Endothelial cell of umbilical vein (primary cell): ENCODE measurements at regions not wholly inside any gene's neighbourhood (a gene's known extent, or its start where the extent isn't known, plus 50 kb on each side); places are given as distances from the start of the nearest gene placed in this dataset.

Source experiments
- BruUV-seq: library from RNA; stranded (reverse); fragments of 400-500 nt; replicated peaks from 2 replicates; lab custom pipeline; 2021; lab: Mats Ljungman, UMichigan
- CTCF ChIA-PET: fragments of 300-600, 350-600 bp; sonication (Branson Sonifier 250); formaldehyde crosslinking; loops from one replicate; lab custom pipeline; 2021; ENCODE audit warnings: antibody characterized with exemption, inconsistent platforms; lab: Charles Lee
- POLR2A ChIA-PET: fragments of 300-600, 350-600 bp; sonication (Branson Sonifier 250); formaldehyde crosslinking; loops from one replicate; lab custom pipeline; 2021; ENCODE audit warnings: antibody characterized with exemption, inconsistent platforms; lab: Charles Lee
- DNase-seq: peaks from one replicate; pipeline ENCODE4 v3.0.0-alpha.2; 2011; ENCODE audit warnings: low read depth, low spot score
- FAIRE-seq: peaks from 2 replicates; lab custom pipeline; 2011; peaks lifted over from hg19 to GRCh38; lab: Jason Lieb, UNC
- H2AFZ ChIP-seq: 2 replicates; pipeline ENCODE4 v1.6.0; 2012; ENCODE audit warnings: low read depth, low read length, control low read depth, inconsistent platforms
- H3K27ac ChIP-seq: 2 replicates; pipeline ENCODE4 v1.5.1; 2011; ENCODE audit warnings: low read depth, mild to moderate bottlenecking, control low read depth, low read length, moderate library complexity; ENCODE audit not compliant: insufficient read depth
- H3K27me3 ChIP-seq, 2 experiments: 2 replicates each; pipeline versions ENCODE4 v1.6.0 to v1.6.1; 2011; ENCODE audit warnings: low read length in 2 of 2, mixed read lengths in 1 of 2; ENCODE audit not compliant: control insufficient read depth in 2 of 2, insufficient read depth in 2 of 2
- H3K36me3 ChIP-seq, 2 experiments: 2 replicates in 1 of 2; 3 replicates in 1 of 2; pipeline ENCODE4 v1.5.1; 2011; ENCODE audit warnings: low read length in 2 of 2, mild to moderate bottlenecking in 1 of 2, moderate library complexity in 1 of 2; ENCODE audit not compliant: control insufficient read depth in 2 of 2, insufficient read depth in 2 of 2; ENCODE audit errors: extremely low read depth in 1 of 2
- H3K4me1 ChIP-seq: 3 replicates; pipeline ENCODE4 v1.5.1; 2011; ENCODE audit warnings: mild to moderate bottlenecking, low read length; ENCODE audit not compliant: control insufficient read depth, insufficient read depth; ENCODE audit errors: extremely low read depth
- H3K4me2 ChIP-seq: 2 replicates; pipeline ENCODE4 v1.6.1; 2011; ENCODE audit warnings: low read length, control low read depth, mixed read lengths; ENCODE audit not compliant: insufficient read depth
- H3K4me3 ChIP-seq, 3 experiments: fragments of 200-600 bp in 1 of 3; sonication (generic), shearing (Covaris generic) in 1 of 3; replicated peaks in 1 of 3; 2 replicates each; pipeline ENCODE4 v1.5.1; 2011 to 2016; ENCODE audit warnings: control low read depth in 3 of 3, low read length in 3 of 3, mild to moderate bottlenecking in 2 of 3, inconsistent platforms in 1 of 3, low read depth in 1 of 3, moderate library complexity in 1 of 3; ENCODE audit not compliant: insufficient read depth in 1 of 3
- H3K79me2 ChIP-seq: 2 replicates; pipeline ENCODE4 v1.6.0; 2012; ENCODE audit warnings: low read length, inconsistent platforms; ENCODE audit not compliant: control insufficient read depth, insufficient read depth
- H3K9ac ChIP-seq: replicated peaks from 2 replicates; pipeline ENCODE3; 2011; ENCODE audit warnings: low read length, control low read depth; ENCODE audit not compliant: insufficient read depth; ENCODE audit errors: extremely low read depth
- H3K9me1 ChIP-seq: replicated peaks from 3 replicates; pipeline ENCODE4 v1.6.0; 2011; ENCODE audit warnings: mild to moderate bottlenecking, low read length; ENCODE audit not compliant: control insufficient read depth, insufficient read depth; ENCODE audit errors: extremely low read depth
- H3K9me3 ChIP-seq: replicated peaks from 2 replicates; pipeline ENCODE4 v1.5.1; 2012; ENCODE audit warnings: low read length, inconsistent platforms; ENCODE audit not compliant: control insufficient read depth, insufficient read depth
- H4K20me1 ChIP-seq: replicated peaks from 2 replicates; pipeline ENCODE3; 2011; ENCODE audit warnings: mild to moderate bottlenecking, low read length; ENCODE audit not compliant: control insufficient read depth, insufficient read depth; ENCODE audit errors: extremely low read depth
- EZH2 ChIP-seq: IDR thresholded peaks from 2 replicates; pipeline ENCODE4 v1.6.1; 2012; ENCODE audit warnings: borderline replicate concordance, low read depth, mild to moderate bottlenecking, moderate library complexity, low read length, inconsistent platforms; ENCODE audit not compliant: severe bottlenecking
- FOS ChIP-seq: IDR thresholded peaks from 2 replicates; pipeline ENCODE4 v1.6.1; 2011; ENCODE audit warnings: mild to moderate bottlenecking, low read length, moderate library complexity, borderline replicate concordance; ENCODE audit not compliant: insufficient read depth
- GATA2 ChIP-seq: IDR thresholded peaks from 2 replicates; pipeline ENCODE4 v1.7.0; 2011; ENCODE audit warnings: low read depth, mild to moderate bottlenecking, moderate library complexity, mixed read lengths, low read length; ENCODE audit not compliant: insufficient read length, insufficient read depth
- JUN ChIP-seq: IDR thresholded peaks from 2 replicates; pipeline ENCODE4 v1.6.1; 2011; ENCODE audit warnings: borderline replicate concordance, low read depth; ENCODE audit not compliant: insufficient read length, insufficient read depth
- MYC ChIP-seq: IDR thresholded peaks from one replicate; pipeline ENCODE4 v1.6.1; 2011; ENCODE audit warnings: mild to moderate bottlenecking, low read depth, low read length
- POLR2A ChIP-seq: IDR thresholded peaks from 2 replicates; pipeline ENCODE4 v1.6.1; 2012; ENCODE audit warnings: low read depth, mild to moderate bottlenecking, control low read depth, low read length
- POLR2AphosphoS5 ChIP-seq: IDR thresholded peaks from 2 replicates; pipeline ENCODE4 v1.6.1; 2012; ENCODE audit warnings: low read depth, mild to moderate bottlenecking, control low read depth, low read length, moderate library complexity; ENCODE audit not compliant: insufficient read depth
- dilution Hi-C: fragments of 300-500 bp; cut with MboI; formaldehyde crosslinking; loops from one replicate; pipeline ENCODE4 v1.15.0; 2019; ENCODE audit warnings: low sequenced_read_pairs; ENCODE audit not compliant: extremely low pct_ligation_motif_present
- intact Hi-C: fragments of 100-400 bp; cut with micrococcal nuclease; formaldehyde crosslinking; loops from one replicate; pipeline ENCODE4 v1.10.0; 2022
- TF ChIP-seq, protein P1 (sequence below): IDR thresholded peaks from 2 replicates; pipeline ENCODE4 v1.6.1; 2011; ENCODE audit not compliant: insufficient read depth, insufficient read length
- TF ChIP-seq, protein P2 (sequence below), 2 donors: IDR thresholded peaks; 1 replicate in 1 of 2; 2 replicates in 1 of 2; pipeline ENCODE4 v1.5.1; 2011; ENCODE audit warnings: low read length in 2 of 2, mild to moderate bottlenecking in 2 of 2, moderate library complexity in 2 of 2, control low read depth in 1 of 2, inconsistent platforms in 1 of 2, low read depth in 1 of 2; ENCODE audit not compliant: insufficient read depth in 1 of 2; ENCODE audit errors: extremely low read depth in 1 of 2

DNA sequence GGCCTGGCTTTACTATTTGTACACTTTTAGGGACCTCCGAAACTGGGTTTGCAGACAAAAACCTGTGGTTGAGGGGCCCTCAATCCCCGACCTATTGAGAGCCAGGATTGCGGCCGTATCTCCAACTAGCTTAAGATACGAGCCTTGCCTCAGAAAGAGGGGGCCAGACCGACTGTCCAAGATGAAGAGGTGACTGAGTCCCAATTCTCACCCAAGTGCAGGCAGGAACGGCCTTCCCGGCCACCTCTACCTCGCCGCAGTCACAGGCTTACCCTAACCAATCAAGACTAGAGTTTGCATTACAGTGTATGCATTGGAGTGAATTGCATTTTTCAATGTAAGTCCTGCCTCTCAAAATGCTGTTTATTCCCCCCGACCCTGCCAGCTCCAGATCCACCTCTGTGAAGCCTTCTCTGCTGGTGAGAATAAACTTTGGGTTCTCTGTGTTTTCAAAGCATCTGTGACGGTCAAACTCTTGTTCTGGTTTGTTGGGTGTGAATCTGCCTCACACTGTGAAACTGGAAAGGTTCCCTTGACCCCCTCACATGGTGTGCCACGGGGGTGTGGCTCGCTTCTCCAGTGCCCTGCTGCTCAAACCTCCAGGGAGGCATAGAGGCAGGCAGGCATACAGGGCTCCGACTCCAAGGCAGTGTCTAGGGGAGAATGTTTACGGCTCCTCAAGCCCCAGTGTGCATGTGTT is 62.2 kb upstream of the WLS start:
- no peaks in the 10 kb centered on the region for H3K9me1 ChIP-seq
- no peaks in the 10 kb centered on the region for H3K36me3 ChIP-seq
- no peak overlapping the region for H3K4me3 ChIP-seq
- H3K27me3 ChIP-seq, result no peaks in the 10 kb centered on the region
- no peak overlapping the region for H3K9ac ChIP-seq
- no peak overlapping the region for H2AFZ ChIP-seq
- no TSS peak for BruUV-seq
- H3K4me1 ChIP-seq, result peaks cover 7% of the 10 kb centered on the region
- H3K27ac ChIP-seq, result no peak overlapping the region
- dilution Hi-C loops, result no loop called here
- peak; percentile 42 for FAIRE-seq
- ChIA-PET CTCF (interaction anchor here (1.0 to 1.6 kb wide), 4 partner anchors 7 to 174 kb away, joined by 3 to 10 read pairs (median 3); no protein-coding TSS in a partner anchor), POLR2A (no interaction called here)
- H3K9me3 ChIP-seq, result no peaks in the 10 kb centered on the region
- H4K20me1 ChIP-seq, result no peaks in the 10 kb centered on the region
- intact Hi-C loops, result no loop called here
- no peak for DNase-seq
- no peak overlapping the region for H3K4me2 ChIP-seq
- no peaks in the 10 kb centered on the region for H3K79me2 ChIP-seq
- TF ChIP-seq EZH2 (no peak), POLR2A (no peak), FOS (no peak), GATA2 (no peak), JUN (no peak), POLR2AphosphoS5 (no peak), MYC (no peak)
- TF ChIP-seq, protein P1, sequence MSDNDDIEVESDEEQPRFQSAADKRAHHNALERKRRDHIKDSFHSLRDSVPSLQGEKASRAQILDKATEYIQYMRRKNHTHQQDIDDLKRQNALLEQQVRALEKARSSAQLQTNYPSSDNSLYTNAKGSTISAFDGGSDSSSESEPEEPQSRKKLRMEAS, result no peak
- TF ChIP-seq, protein P2, sequence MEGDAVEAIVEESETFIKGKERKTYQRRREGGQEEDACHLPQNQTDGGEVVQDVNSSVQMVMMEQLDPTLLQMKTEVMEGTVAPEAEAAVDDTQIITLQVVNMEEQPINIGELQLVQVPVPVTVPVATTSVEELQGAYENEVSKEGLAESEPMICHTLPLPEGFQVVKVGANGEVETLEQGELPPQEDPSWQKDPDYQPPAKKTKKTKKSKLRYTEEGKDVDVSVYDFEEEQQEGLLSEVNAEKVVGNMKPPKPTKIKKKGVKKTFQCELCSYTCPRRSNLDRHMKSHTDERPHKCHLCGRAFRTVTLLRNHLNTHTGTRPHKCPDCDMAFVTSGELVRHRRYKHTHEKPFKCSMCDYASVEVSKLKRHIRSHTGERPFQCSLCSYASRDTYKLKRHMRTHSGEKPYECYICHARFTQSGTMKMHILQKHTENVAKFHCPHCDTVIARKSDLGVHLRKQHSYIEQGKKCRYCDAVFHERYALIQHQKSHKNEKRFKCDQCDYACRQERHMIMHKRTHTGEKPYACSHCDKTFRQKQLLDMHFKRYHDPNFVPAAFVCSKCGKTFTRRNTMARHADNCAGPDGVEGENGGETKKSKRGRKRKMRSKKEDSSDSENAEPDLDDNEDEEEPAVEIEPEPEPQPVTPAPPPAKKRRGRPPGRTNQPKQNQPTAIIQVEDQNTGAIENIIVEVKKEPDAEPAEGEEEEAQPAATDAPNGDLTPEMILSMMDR (IDR thresholded peaks at IDR 0.05; ENCODE audit: extremely low read depth in 1 of 2, insufficient read depth in 1 of 2, low read depth in 1 of 2, low read length in 2 of 2), result no peak
